Fibroblast of skin of right biceps (primary cell): ENCODE measurements at regions not wholly inside any gene's neighbourhood (a gene's known extent, or its start where the extent isn't known, plus 50 kb on each side); places are given as distances from the start of the nearest gene placed in this dataset.

Source experiments
- DNase-seq: peaks from one replicate; pipeline ENCODE4 v3.0.0-alpha.2; 2013

- no peak for DNase-seq
These were observed 327.9 kb downstream of the TTLL7 start for GRCh38 chr1:83670909-83671565.

GRCh38 chr1:83641796-83642443, 357.0 kb downstream of the TTLL7 start:
- DNase-seq, result peak; percentile 5

GRCh38 chr1:83641206-83641658, 357.7 kb downstream of the TTLL7 start:
- peak; percentile 53 for DNase-seq

DNA sequence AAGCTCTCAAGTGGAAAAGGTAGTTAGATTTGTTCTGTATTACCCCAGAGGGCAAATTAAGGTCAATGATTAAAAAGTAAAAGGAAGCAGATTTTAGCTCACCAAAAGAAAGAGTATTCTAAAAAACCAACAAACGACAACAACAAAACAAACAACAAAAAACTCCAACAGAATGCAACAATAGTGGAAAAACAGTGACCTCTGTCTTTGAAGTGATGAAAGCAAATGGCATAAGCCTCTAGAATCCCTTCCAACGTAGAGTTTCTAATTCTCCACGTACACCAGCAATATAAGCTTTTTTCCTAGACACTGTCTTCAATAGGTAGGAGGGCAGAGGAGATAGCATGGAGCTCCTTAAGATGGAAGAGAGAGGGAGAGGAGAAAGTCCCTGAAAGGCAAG, 359.1 kb downstream of the TTLL7 start:
- DNase-seq, result no peak

DNA sequence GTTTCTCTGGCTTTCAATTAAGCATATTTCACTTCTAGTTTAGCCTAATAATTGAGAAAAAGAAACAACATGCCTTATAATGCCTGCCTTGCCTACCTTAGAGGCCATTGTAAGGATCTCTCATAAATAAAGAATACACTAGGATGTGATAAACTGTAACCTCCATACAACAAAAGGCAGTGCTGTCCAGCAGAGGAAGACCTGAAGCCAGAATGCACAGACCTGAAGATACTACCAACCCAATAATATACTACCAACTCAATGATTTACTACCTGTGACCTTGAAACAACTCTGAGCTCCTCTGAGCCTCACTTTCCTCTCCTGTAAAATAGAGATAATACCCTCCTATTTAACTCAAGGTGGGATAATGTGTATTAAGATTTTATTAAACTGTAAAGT, 361.3 kb downstream of the TTLL7 start:
- no peak for DNase-seq

DNA sequence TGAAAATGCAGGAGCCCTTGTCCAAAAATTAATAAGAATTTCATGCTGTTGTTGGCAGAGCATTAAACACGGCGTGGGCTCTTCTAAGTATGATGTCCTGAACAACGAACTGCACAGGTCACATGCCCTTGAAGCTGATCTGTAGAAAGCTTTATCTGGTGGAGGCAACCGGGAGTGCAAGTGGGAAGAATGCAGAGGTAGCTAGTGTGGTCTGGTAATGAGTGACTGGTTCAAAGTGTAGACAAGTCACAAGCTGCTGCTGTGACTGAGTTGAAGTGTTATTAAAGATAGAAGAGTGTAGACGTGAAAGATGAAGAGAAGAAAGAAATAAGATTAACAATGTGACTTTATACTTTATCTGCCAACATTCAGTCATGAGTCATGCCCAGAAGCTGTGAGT, 361.9 kb downstream of the TTLL7 start:
- peak; percentile 0 for DNase-seq

GRCh38 chr1:83632906-83633305, 366.0 kb downstream of the TTLL7 start:
- no peak for DNase-seq

DNA sequence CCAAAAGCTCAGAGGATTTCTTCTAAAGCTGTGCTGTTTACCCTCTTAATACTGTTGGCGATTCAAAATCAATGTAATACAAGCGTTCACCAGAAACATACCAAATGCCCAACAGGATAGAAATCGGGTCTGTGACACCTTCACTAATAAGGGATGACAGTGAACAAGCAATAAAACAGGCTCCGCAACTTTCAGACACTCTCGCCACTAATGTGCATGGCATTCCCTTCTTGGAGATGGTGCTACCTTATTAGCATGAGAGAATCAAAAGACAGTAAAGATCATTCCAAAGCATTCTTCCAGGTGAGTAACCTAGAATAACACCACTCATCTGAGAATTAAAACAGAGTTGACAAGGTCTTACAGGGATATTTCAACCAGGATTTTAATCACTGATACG, 367.1 kb downstream of the TTLL7 start:
- DNase-seq, result no peak

DNA sequence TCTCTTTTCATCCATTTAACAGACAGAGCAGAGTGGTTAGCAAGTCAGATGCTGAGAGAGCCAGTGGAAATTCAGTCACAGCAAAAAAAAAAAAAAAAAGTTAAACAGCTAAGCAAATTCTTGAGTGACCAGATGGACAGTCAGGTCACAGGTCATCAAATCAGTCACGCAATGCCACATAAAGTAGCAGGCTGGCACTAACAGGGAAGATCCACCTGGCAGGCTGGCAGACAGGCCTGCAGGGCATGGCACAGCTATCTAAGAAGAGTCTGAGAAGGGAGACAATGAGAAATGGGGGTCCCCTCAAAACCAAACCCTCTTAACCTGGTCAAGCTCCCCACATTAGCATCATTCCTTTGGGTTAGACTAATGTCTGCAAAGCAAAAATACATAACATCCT, 371.9 kb downstream of the TTLL7 start:
- DNase-seq, result no peak

DNA sequence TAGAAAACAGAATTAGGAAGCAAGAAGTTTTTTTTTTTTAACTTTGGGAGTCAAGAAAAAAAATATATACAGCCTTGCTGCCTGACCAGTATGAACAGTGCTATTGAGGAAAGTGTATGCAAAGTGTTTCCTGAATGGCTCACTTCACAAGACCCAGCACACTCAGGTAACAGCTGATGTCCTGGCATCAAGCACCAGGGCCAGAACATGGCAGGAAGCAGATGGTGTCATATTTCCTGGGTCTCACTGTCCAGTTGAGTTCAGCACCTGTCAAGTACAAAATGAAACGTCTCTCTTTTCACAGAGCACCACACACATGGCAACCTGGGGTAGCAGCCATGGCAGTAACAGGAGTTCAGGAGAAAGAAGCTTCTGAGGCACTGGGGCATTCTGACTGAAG, 372.3 kb downstream of the TTLL7 start:
- no peak for DNase-seq

- DNase-seq, result peak; percentile 1
These were observed 373.3 kb downstream of the TTLL7 start for GRCh38 chr1:83625646-83626045.

DNA sequence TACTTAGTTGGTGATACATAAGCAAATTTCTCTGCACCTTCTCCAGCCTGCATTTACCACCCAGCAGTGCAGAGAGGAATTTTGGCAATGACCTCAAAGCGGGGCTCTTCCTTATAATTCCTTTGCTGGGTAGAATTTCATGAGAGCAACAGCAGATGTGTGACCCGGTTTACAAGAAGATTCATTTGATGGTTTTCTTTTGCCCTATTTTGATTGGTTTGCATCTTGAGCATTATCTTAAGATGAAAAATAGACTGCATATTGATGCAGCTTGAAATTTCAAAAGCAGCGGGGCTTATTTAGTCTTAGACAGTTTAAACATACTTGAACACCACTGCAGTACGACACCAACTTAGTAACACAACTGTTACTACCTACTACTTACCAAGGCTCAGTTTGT, 378.9 kb downstream of the TTLL7 start:
- peak; percentile 4 for DNase-seq

GRCh38 chr1:83619170-83619896, 379.6 kb downstream of the TTLL7 start:
- peak; percentile 80 for DNase-seq

DNA sequence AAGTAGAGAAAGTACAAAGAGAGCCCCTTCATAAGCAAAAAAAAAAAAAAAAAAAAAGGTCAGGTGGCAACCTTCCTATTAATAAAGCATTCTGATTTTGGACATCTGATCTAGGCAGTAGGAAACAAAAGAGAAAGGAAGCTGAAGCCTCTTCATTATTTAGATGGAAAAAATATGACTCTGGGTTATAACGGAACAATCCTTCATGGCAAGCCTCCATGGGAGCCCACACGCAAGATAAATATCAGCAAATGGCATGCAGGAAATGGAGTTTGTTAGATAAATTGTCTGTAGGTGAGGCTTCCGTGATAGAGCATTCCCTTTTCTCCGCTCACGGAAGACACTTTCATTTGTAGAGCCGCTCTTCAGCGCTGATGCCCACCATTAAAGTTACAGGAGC, 381.0 kb downstream of the TTLL7 start:
- DNase-seq, result no peak

DNA sequence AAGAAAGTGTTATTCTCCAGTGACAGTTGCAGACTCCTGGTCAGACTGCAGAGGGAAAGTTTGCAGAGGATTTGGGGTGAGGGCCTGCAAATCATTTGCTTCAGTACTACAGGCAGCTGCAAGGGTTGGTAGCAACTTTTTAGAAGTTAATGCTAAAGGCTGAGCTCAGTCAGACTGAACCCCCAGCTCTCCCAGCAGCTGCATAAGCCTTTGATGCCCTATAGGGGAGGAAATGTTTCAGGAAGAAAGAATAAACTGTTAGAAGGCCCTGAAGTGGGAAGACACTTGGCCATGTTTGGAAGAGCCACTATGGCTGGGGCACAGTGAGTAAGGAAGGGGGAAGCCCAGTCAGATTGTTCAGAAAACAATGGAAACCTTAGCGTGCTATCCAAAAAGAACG, 383.6 kb downstream of the TTLL7 start:
- DNase-seq, result no peak

GRCh38 chr1:83606416-83606955, 392.4 kb downstream of the TTLL7 start:
- no peak for DNase-seq

GRCh38 chr1:83596331-83596730, 402.6 kb downstream of the TTLL7 start:
- DNase-seq, result peak; percentile 22

DNA sequence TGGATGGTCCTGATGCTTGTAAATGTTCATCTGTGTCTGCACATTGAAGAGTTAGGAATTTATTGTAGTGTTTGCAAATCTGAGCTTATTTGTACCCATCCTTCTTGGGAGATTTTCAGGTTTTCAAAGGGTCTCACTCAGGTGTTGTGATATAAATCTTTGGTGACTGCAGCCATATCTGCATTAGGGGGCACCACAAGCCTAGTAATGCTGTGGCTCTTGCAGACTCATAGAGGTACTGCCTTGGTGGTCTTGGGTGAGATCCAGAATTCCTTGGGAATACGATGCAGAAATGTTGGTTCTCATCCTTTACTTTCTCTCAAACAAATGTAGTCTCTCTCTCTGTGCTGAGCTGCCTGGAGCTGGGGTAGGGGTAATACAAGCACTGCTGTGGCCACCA, 405.9 kb downstream of the TTLL7 start:
- peak; percentile 7 for DNase-seq

GRCh38 chr1:83588140-83588539, 410.8 kb downstream of the TTLL7 start:
- no peak for DNase-seq

DNA sequence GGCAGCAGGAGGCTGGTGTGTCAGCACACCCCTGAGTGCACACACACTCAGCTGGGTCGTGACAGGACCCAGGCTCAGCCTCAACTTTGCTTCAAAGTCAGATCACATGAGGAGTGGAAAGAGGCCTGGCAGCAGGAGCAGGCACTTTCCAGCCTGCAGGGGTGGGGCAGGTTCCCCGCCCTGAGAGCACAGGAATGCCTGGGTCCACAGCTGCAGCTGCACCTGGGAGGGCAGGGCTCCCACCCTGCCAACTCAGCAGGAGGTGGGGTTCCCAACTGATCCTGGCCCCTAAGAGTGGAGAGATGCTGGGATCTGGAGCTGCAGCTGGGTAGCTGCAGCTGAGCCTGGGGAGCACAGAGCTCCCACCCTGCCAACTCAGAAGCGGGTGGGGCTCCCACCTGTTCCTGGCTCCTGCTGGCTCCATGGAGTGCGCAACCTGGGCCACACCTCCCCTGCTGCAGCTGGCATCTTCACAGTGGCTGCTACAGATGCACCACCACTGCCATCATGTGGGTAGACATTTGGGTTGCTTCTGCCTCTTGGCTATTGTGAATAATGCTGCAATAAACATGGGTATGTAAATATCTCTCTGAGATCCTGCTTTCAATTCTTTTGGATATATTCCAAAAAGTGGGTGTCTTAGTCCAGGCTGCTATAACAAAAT, 415.4 kb downstream of the TTLL7 start:
- DNase-seq, result no peak

DNA sequence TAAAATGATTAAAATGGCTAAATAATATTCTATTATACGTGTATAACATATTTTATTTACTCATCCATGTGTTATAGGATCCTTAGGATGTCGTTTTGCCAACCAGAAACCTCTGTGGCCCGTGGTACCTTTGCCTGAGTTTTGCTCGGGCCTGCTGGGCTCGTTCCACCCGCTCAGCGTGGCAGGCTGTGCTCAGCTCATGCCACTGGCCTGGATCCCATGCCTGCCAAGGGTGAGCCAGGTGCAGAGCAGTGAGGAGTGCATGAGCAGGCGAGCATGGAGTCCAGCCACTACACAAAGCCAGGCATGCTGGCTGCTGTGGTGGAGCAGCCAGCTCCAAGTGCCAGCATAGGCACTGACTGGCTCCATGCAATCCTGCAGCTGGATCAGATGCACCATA, 417.2 kb downstream of the TTLL7 start:
- DNase-seq, result no peak

DNA sequence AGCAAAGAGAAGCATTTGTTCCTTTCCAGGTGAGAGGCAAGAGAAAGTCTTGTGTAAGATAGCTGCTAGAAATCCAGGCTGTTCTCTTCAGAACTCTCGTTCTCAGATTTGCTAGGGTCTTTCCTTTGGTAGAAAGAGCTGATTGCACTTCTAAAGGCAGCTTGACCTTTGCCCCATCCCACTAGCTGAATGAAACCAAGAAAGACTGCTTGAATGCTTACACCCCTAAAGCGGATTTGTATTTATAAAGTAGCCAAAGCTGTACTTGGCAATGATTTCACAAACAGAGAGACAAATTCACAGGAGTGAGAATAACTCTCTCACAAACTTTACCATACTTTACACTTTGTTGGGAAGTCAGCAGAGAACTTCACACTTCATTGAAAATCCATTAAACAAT, 424.1 kb downstream of the TTLL7 start:
- DNase-seq, result no peak

DNA sequence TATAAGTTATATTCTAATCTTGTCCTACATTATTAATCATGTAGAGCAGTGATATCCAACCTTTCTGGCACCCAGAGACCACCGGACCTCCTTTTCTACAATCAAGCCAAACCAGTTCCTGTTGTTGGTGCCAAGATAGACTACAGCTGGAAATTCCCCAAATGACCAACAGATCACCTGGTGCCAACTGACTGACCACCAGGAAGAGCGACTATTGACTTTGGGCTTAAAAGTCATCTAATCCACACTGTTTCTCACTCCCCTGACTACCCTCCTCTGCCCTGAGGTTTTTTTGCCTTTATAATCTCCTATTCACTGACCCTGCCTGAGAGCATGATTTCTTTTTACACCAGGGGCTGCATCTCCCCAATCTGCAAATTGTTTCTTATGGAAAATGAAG, 425.2 kb downstream of the TTLL7 start:
- no peak for DNase-seq
